ENCODE measurements at regions not wholly inside any gene's neighbourhood (a gene's known extent, or its start where the extent isn't known, plus 50 kb on each side); places are given as distances from the start of the nearest gene placed in this dataset.

GRCh38 chr4:41859087-41859486 lies 76.1 kb upstream of the TMEM33 start:
- DNase-seq: no peak

GRCh38 chr4:41857226-41857641 lies 78.0 kb upstream of the TMEM33 start:
- no peak for DNase-seq

GRCh38 chr4:41856797-41857196 lies 78.4 kb upstream of the TMEM33 start:
- no peak for DNase-seq

- DNase-seq: no peak
Measured at GRCh38 chr4:41853973-41854372, 81.3 kb upstream of the TMEM33 start.

GRCh38 chr4:41852229-41852628 lies 83.0 kb upstream of the TMEM33 start:
- DNase-seq: no peak

- DNase-seq: no peak
Measured at GRCh38 chr4:41851621-41852020, 83.6 kb upstream of the TMEM33 start.

- no peak for DNase-seq
Measured at GRCh38 chr4:41844327-41844726, 90.9 kb upstream of the TMEM33 start.

GRCh38 chr4:41839916-41840854 lies 91.7 kb upstream of the PHOX2B start:
- no peak for DNase-seq

- no peak for DNase-seq
Measured at GRCh38 chr4:41838590-41838989, 90.1 kb upstream of the PHOX2B start.

- no peak for DNase-seq
Measured at GRCh38 chr4:41835321-41835995, 86.9 kb upstream of the PHOX2B start.

GRCh38 chr4:41832961-41833360 lies 84.4 kb upstream of the PHOX2B start:
- DNase-seq: no peak

GRCh38 chr4:41822325-41822724 lies 73.8 kb upstream of the PHOX2B start:
- no peak for DNase-seq

- DNase-seq: no peak
Measured at GRCh38 chr4:41820473-41820872, 71.9 kb upstream of the PHOX2B start.

GRCh38 chr4:41819621-41820020 lies 71.1 kb upstream of the PHOX2B start:
- no peak for DNase-seq

- no peak for DNase-seq
Measured at GRCh38 chr4:41815473-41815872, 66.9 kb upstream of the PHOX2B start.

- DNase-seq: no peak
Measured at GRCh38 chr4:41814565-41814964, 66.0 kb upstream of the PHOX2B start.

- DNase-seq: no peak
Measured at GRCh38 chr4:41806807-41807206, 58.3 kb upstream of the PHOX2B start.

GRCh38 chr4:41802590-41802989 lies 54.1 kb upstream of the PHOX2B start:
- no peak for DNase-seq

- no peak for DNase-seq
Measured at GRCh38 chr4:41799126-41799525, 50.6 kb upstream of the PHOX2B start.
